Neural cell (in vitro differentiated cells): ENCODE measurements at regions not wholly inside any gene's neighbourhood (a gene's known extent, or its start where the extent isn't known, plus 50 kb on each side); places are given as distances from the start of the nearest gene placed in this dataset.

ENCODE experiments used
- H2AFZ ChIP-seq: fragments of 200-600, 300-800 bp; sonication (generic), shearing (Covaris generic); 2 replicates; pipeline ENCODE4 v1.6.0; 2014; ENCODE audit warnings: low read depth, mild to moderate bottlenecking, antibody characterized with exemption, low read length, moderate library complexity
- H3F3A ChIP-seq: fragments of 200-600 bp; shearing (Covaris generic); 2 replicates; pipeline ENCODE4 v1.6.1; 2016; ENCODE audit warnings: mild to moderate bottlenecking, moderate library complexity, mixed read lengths, antibody characterized with exemption, low read length; ENCODE audit not compliant: insufficient read depth, poor library complexity, severe bottlenecking
- H3K27ac ChIP-seq: fragments of 200-600, 300-800 bp; sonication (generic), shearing (Covaris generic); 2 replicates; pipeline ENCODE4 v1.5.1; 2014; ENCODE audit warnings: mild to moderate bottlenecking, low read length, moderate library complexity
- H3K27me3 ChIP-seq: fragments of 300-800, 200-600 bp; sonication (generic), shearing (Covaris generic); 2 replicates; pipeline ENCODE4 v1.6.0; 2014; ENCODE audit warnings: mild to moderate bottlenecking, low read depth, low read length, moderate library complexity; ENCODE audit not compliant: insufficient read depth
- H3K36me3 ChIP-seq: fragments of 300-800, 200-600 bp; sonication (generic), shearing (Covaris generic); 2 replicates; pipeline ENCODE4 v1.5.1; 2014; ENCODE audit warnings: mild to moderate bottlenecking, antibody characterized with exemption, low read length, moderate library complexity; ENCODE audit not compliant: insufficient read depth
- H3K4me2 ChIP-seq: fragments of 300-800, 200-600 bp; sonication (generic), shearing (Covaris generic); 2 replicates; pipeline ENCODE4 v1.6.0; 2014; ENCODE audit warnings: mild to moderate bottlenecking, low read length
- H3K4me3 ChIP-seq: fragments of 300-800, 200-600 bp; sonication (generic), shearing (Covaris generic); 2 replicates; pipeline ENCODE4 v1.5.1; 2014; ENCODE audit warnings: mild to moderate bottlenecking, low read length, moderate library complexity
- H3K79me2 ChIP-seq: fragments of 200-600 bp; shearing (Covaris generic); replicated peaks from 2 replicates; pipeline ENCODE4 v1.6.0; 2014; ENCODE audit warnings: mild to moderate bottlenecking, low read length, moderate library complexity; ENCODE audit not compliant: insufficient read depth
- H3K9ac ChIP-seq: fragments of 300-800, 200-600 bp; sonication (generic), shearing (Covaris generic); 2 replicates; pipeline ENCODE4 v1.6.1; 2016; ENCODE audit warnings: mild to moderate bottlenecking, low read length, mixed read lengths
- H3K9me2 ChIP-seq: fragments of 200-600 bp; shearing (Covaris generic); 2 replicates; pipeline ENCODE4 v1.6.1; 2016; ENCODE audit warnings: mild to moderate bottlenecking, low read length, mixed read lengths; ENCODE audit not compliant: insufficient read depth
- H3K9me3 ChIP-seq: fragments of 200-600, 300-800 bp; sonication (generic), shearing (Covaris generic); 2 replicates; pipeline ENCODE4 v1.6.1; 2016; ENCODE audit warnings: mild to moderate bottlenecking, mixed run types, low read length, moderate library complexity, mixed read lengths
- H4K20me1 ChIP-seq: fragments of 200-600 bp; shearing (Covaris generic); 2 replicates; pipeline ENCODE4 v1.6.1; 2016; ENCODE audit warnings: mild to moderate bottlenecking, mixed run types; ENCODE audit not compliant: insufficient read depth
- CTCF ChIP-seq: fragments of 450-650 bp; IDR thresholded peaks from 2 replicates; pipeline ENCODE4 v1.5.1; 2014; ENCODE audit warnings: antibody characterized with exemption, mild to moderate bottlenecking, moderate library complexity; ENCODE audit not compliant: poor library complexity, severe bottlenecking
- EP300 ChIP-seq: fragments of 450-650 bp; conservative IDR thresholded peaks from 2 replicates; pipeline ENCODE4 v1.6.1; 2014; ENCODE audit warnings: antibody characterized with exemption, mild to moderate bottlenecking, moderate library complexity; ENCODE audit not compliant: poor library complexity, severe bottlenecking
- EZH2 ChIP-seq: fragments of 200-600, 300-800 bp; shearing (Covaris generic), sonication (generic); IDR thresholded peaks from 2 replicates; pipeline ENCODE4 v1.6.1; 2014; ENCODE audit warnings: antibody characterized with exemption, low read length, borderline replicate concordance, mild to moderate bottlenecking; ENCODE audit not compliant: insufficient read depth, poor library complexity, severe bottlenecking
- MXI1 ChIP-seq: fragments of 450-650 bp; conservative IDR thresholded peaks from 2 replicates; pipeline ENCODE4 v1.6.1; 2014; ENCODE audit warnings: antibody characterized with exemption, mild to moderate bottlenecking; ENCODE audit not compliant: poor library complexity, severe bottlenecking
- POLR2AphosphoS5 ChIP-seq: IDR thresholded peaks from 2 replicates; pipeline ENCODE4 v1.6.1; 2012
- RAD21 ChIP-seq: fragments of 450-650 bp; conservative IDR thresholded peaks from 2 replicates; pipeline ENCODE4 v1.6.1; 2014; ENCODE audit warnings: antibody characterized with exemption, mild to moderate bottlenecking, moderate library complexity
- REST ChIP-seq: IDR thresholded peaks from 2 replicates; pipeline ENCODE4 v1.6.1; 2012; ENCODE audit warnings: borderline replicate concordance
- SMC3 ChIP-seq: fragments of 450-650 bp; conservative IDR thresholded peaks from 2 replicates; pipeline ENCODE4 v1.6.1; 2014; ENCODE audit warnings: antibody characterized with exemption, mild to moderate bottlenecking, moderate library complexity; ENCODE audit not compliant: poor library complexity
- TAF1 ChIP-seq: IDR thresholded peaks from 2 replicates; pipeline ENCODE4 v1.6.1; 2012; ENCODE audit warnings: low read depth

- Histone ChIP-seq H3K9ac (no peak overlapping the region), H3K9me2 (no peaks in the 10 kb centered on the region), H3K9me3 (no peaks in the 10 kb centered on the region), H3K27ac (no peak overlapping the region), H3K4me2 (no peak overlapping the region), H3K79me2 (no peaks in the 10 kb centered on the region), H3K4me3 (no peak overlapping the region), H3F3A (no peaks in the 10 kb centered on the region), H3K27me3 (no peaks in the 10 kb centered on the region), H2AFZ (no peak overlapping the region), H3K36me3 (no peaks in the 10 kb centered on the region), H4K20me1 (no peaks in the 10 kb centered on the region)
- TF ChIP-seq SMC3 (no peak), EZH2 (no peak), CTCF (no peak), REST (no peak), MXI1 (no peak), EP300 (no peak)
Measured at GRCh38 chr5:103646698-103647614, 84.4 kb upstream of the NUDT12 start.

GRCh38 chr5:103645816-103646215 is 83.2 kb upstream of the NUDT12 start:
- no peak overlapping the region for H3K4me3 ChIP-seq

More at GRCh38 chr5:103645816-103646215, 83.2 kb upstream of the NUDT12 start:
- TF ChIP-seq EZH2: no peak
- no peak for TF ChIP-seq MXI1
- no peak for TF ChIP-seq CTCF
- TF ChIP-seq POLR2AphosphoS5: no peak
- no peak for TF ChIP-seq SMC3
- no peak for TF ChIP-seq RAD21
- TF ChIP-seq EP300: no peak
- no peak for TF ChIP-seq TAF1
- TF ChIP-seq REST: no peak
- no peaks in the 10 kb centered on the region for H3K36me3 ChIP-seq
- peak overlapping the region; percentile 6 for H3K4me2 ChIP-seq
- H2AFZ ChIP-seq: no peak overlapping the region
- no peaks in the 10 kb centered on the region for H3K79me2 ChIP-seq
- H3K9me2 ChIP-seq: no peaks in the 10 kb centered on the region
- no peaks in the 10 kb centered on the region for H3F3A ChIP-seq
- H3K27me3 ChIP-seq: no peaks in the 10 kb centered on the region
- H3K9ac ChIP-seq: no peak overlapping the region
- H4K20me1 ChIP-seq: no peaks in the 10 kb centered on the region
- no peaks in the 10 kb centered on the region for H3K9me3 ChIP-seq
- peak overlapping the region; percentile 51 for H3K27ac ChIP-seq
